Endothelial cell (in vitro differentiated cells): ENCODE measurements at regions not wholly inside any gene's neighbourhood (a gene's known extent, or its start where the extent isn't known, plus 50 kb on each side); places are given as distances from the start of the nearest gene placed in this dataset.

Source experiments
- DNase-seq: peaks from one replicate; pipeline ENCODE4 v3.0.0; 2021; ENCODE audit warnings: low spot score
- H3K27ac Mint-ChIP-seq: one replicate; pipeline ENCODE4 v1.8.0; 2021; ENCODE audit warnings: mixed read lengths, inconsistent platforms; ENCODE audit not compliant: unreplicated experiment
- H3K27me3 Mint-ChIP-seq: one replicate; pipeline ENCODE4 v1.8.0; 2021; ENCODE audit warnings: mild to moderate bottlenecking, moderate library complexity, mixed read lengths, inconsistent platforms; ENCODE audit not compliant: unreplicated experiment
- H3K36me3 Mint-ChIP-seq: one replicate; pipeline ENCODE4 v1.8.0; 2021; ENCODE audit warnings: mild to moderate bottlenecking, low read depth, mixed read lengths, inconsistent platforms; ENCODE audit not compliant: unreplicated experiment
- H3K4me1 Mint-ChIP-seq: one replicate; pipeline ENCODE4 v1.8.0; 2021; ENCODE audit warnings: mild to moderate bottlenecking, mixed read lengths, inconsistent platforms; ENCODE audit not compliant: unreplicated experiment
- H3K4me3 Mint-ChIP-seq: one replicate; pipeline ENCODE4 v1.8.0; 2021; ENCODE audit warnings: mild to moderate bottlenecking, mixed read lengths, inconsistent platforms; ENCODE audit not compliant: unreplicated experiment
- H3K9me3 Mint-ChIP-seq: one replicate; pipeline ENCODE4 v1.8.0; 2021; ENCODE audit warnings: mixed read lengths, inconsistent platforms; ENCODE audit not compliant: unreplicated experiment
- CTCF ChIP-seq: fragments of 200-600 bp; sonication (generic); IDR thresholded peaks from one replicate; pipeline ENCODE4 v1.5.0; 2021; ENCODE audit warnings: antibody characterized with exemption; ENCODE audit not compliant: unreplicated experiment

GRCh38 chr2:147408357-147408756 lies 436.5 kb upstream of the ACVR2A start:
- no peak overlapping the region for H3K4me3 Mint-ChIP-seq
- no peaks in the 10 kb centered on the region for H3K9me3 Mint-ChIP-seq
- no peaks in the 10 kb centered on the region for H3K36me3 Mint-ChIP-seq
- DNase-seq = no peak
- H3K27ac Mint-ChIP-seq = no peak overlapping the region
- TF ChIP-seq CTCF = no peak
- no peaks in the 10 kb centered on the region for H3K4me1 Mint-ChIP-seq
- no peaks in the 10 kb centered on the region for H3K27me3 Mint-ChIP-seq

GRCh38 chr2:147405651-147406050 lies 439.2 kb upstream of the ACVR2A start:
- no peak for TF ChIP-seq CTCF
- H3K4me1 Mint-ChIP-seq = no peaks in the 10 kb centered on the region
- no peaks in the 10 kb centered on the region for H3K27me3 Mint-ChIP-seq
- no peaks in the 10 kb centered on the region for H3K36me3 Mint-ChIP-seq
- DNase-seq = no peak
- H3K27ac Mint-ChIP-seq = no peak overlapping the region
- no peaks in the 10 kb centered on the region for H3K9me3 Mint-ChIP-seq
- H3K4me3 Mint-ChIP-seq = no peak overlapping the region

GRCh38 chr2:147398996-147399395 lies 445.8 kb upstream of the ACVR2A start:
- Mint-ChIP-seq H3K4me1 (no peaks in the 10 kb centered on the region), H3K4me3 (no peak overlapping the region), H3K9me3 (no peaks in the 10 kb centered on the region), H3K27me3 (peaks cover 2% of the 10 kb centered on the region), H3K36me3 (no peaks in the 10 kb centered on the region), H3K27ac (no peak overlapping the region)
- no peak for TF ChIP-seq CTCF
- no peak for DNase-seq

GRCh38 chr2:147398301-147398700 lies 446.5 kb upstream of the ACVR2A start:
- Mint-ChIP-seq H3K4me1 (no peaks in the 10 kb centered on the region), H3K27ac (no peak overlapping the region), H3K27me3 (peaks cover 3% of the 10 kb centered on the region), H3K4me3 (no peak overlapping the region), H3K36me3 (no peaks in the 10 kb centered on the region), H3K9me3 (no peaks in the 10 kb centered on the region)
- no peak for TF ChIP-seq CTCF
- DNase-seq = no peak

- Mint-ChIP-seq H3K4me1 (no peaks in the 10 kb centered on the region), H3K9me3 (no peaks in the 10 kb centered on the region)
- no peak for DNase-seq
Measured at GRCh38 chr2:147396890-147397289, 447.9 kb upstream of the ACVR2A start.

More at GRCh38 chr2:147396890-147397289, 447.9 kb upstream of the ACVR2A start:
- TF ChIP-seq CTCF = no peak
- no peak overlapping the region for H3K4me3 Mint-ChIP-seq
- peaks cover 3% of the 10 kb centered on the region for H3K27me3 Mint-ChIP-seq
- no peak overlapping the region for H3K27ac Mint-ChIP-seq
- H3K36me3 Mint-ChIP-seq = no peaks in the 10 kb centered on the region
